NCI-H2196 treated with DMSO at 0.1 percent for 48 hours (cell line): ENCODE measurements at regions not wholly inside any gene's neighbourhood (a gene's known extent, or its start where the extent isn't known, plus 50 kb on each side); places are given as distances from the start of the nearest gene placed in this dataset.

Source experiments
- DNase-seq: peaks from one replicate; lab custom pipeline; 2025; ENCODE audit not compliant: unreplicated experiment; lab: John Stamatoyannopoulos, UW

GRCh38 chr1:58149271-58149812 lies 397.2 kb downstream of the OMA1 start:
- no peak for DNase-seq

GRCh38 chr1:58144698-58145270 lies 401.7 kb downstream of the OMA1 start:
- no peak for DNase-seq

GRCh38 chr1:58143972-58144697 lies 402.4 kb downstream of the OMA1 start:
- no peak for DNase-seq

GRCh38 chr1:58136387-58136786 lies 410.1 kb downstream of the OMA1 start:
- DNase-seq: no peak

GRCh38 chr1:58135821-58136321 lies 410.7 kb downstream of the OMA1 start:
- DNase-seq: no peak

- no peak for DNase-seq
These were observed 413.0 kb downstream of the OMA1 start for GRCh38 chr1:58133562-58133961.

GRCh38 chr1:58123051-58123450 lies 423.5 kb downstream of the OMA1 start:
- no peak for DNase-seq

GRCh38 chr1:58119971-58120370 lies 426.6 kb downstream of the OMA1 start:
- no peak for DNase-seq

- DNase-seq: no peak
These were observed 430.2 kb downstream of the OMA1 start for GRCh38 chr1:58116284-58116683.

GRCh38 chr1:58109646-58110200 lies 436.8 kb downstream of the OMA1 start:
- no peak for DNase-seq

- DNase-seq: no peak
These were observed 437.7 kb downstream of the OMA1 start for GRCh38 chr1:58108783-58109182.

GRCh38 chr1:58107943-58108342 lies 438.6 kb downstream of the OMA1 start:
- no peak for DNase-seq

- no peak for DNase-seq
These were observed 441.6 kb downstream of the OMA1 start for GRCh38 chr1:58104960-58105359.

GRCh38 chr1:58096714-58097113 lies 449.8 kb downstream of the OMA1 start:
- no peak for DNase-seq

GRCh38 chr1:58095183-58095582 lies 451.3 kb downstream of the OMA1 start:
- no peak for DNase-seq

GRCh38 chr1:58094221-58094620 lies 452.3 kb downstream of the OMA1 start:
- DNase-seq: no peak

GRCh38 chr1:58090640-58091039 lies 455.9 kb downstream of the OMA1 start:
- DNase-seq: no peak

GRCh38 chr1:58089898-58090534 lies 456.5 kb downstream of the OMA1 start:
- DNase-seq: no peak

- no peak for DNase-seq
These were observed 462.3 kb downstream of the OMA1 start for GRCh38 chr1:58084266-58084665.

GRCh38 chr1:58082596-58082995 lies 463.9 kb downstream of the OMA1 start:
- DNase-seq: no peak

- no peak for DNase-seq
These were observed 470.3 kb downstream of the OMA1 start for GRCh38 chr1:58076258-58076657.

GRCh38 chr1:58075188-58075578 lies 471.3 kb downstream of the OMA1 start:
- no peak for DNase-seq
